HK-2 (cell line): ENCODE measurements at regions not wholly inside any gene's neighbourhood (a gene's known extent, or its start where the extent isn't known, plus 50 kb on each side); places are given as distances from the start of the nearest gene placed in this dataset.

ENCODE experiments used
- DNase-seq: peaks from one replicate; pipeline ENCODE4 v3.0.0-alpha.2; 2018; ENCODE audit not compliant: unreplicated experiment

DNA sequence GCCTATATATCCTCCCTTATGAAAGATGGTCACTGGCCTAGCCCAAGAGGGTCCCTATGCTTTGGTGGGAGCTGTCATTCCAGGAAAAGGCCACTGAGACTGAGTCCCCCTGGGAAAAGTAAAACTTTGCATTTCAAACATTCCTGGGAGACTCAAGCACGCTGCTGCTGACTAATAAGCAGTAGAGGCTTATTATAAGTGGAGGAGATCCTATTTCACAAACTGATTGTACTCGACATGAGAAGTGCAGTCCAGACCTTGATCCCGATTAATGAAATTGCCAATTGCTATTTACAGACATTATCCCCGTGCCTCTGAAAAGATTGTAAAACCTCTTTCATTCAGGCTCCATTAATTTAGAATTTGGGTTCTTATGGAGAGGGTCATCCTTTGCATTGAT lies 96.6 kb downstream of the EMP1 start:
- DNase-seq: no peak

DNA sequence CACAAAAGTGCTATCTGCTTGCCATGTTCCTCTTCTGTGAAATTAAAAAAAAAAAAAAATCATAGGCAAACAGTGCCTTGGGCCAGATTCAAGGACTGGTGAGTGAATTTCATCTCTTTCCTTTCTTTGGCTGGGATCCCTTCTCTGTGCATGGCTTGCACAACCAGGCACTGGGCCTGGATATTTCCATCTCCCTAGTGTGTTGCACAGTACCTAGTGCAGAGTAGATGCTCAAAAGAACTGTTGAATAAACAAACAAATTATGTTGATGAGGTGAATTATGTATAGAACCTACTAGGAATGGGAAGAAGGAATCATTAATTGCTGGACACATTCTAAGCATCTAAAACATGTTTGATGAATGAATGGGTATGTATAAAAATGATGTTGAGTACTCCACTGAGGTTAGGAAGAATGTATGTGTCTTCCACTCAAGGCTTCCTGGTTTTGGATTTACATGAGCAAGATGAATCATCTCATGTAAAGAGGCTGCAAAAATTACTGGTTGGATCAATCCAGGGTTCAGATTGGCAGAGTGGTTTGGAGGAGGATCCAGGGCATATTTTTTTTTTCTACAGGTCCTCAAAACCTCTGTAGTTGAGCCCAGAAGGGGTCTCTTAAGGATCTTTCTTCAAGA lies 93.2 kb downstream of the EMP1 start:
- DNase-seq: no peak

DNA sequence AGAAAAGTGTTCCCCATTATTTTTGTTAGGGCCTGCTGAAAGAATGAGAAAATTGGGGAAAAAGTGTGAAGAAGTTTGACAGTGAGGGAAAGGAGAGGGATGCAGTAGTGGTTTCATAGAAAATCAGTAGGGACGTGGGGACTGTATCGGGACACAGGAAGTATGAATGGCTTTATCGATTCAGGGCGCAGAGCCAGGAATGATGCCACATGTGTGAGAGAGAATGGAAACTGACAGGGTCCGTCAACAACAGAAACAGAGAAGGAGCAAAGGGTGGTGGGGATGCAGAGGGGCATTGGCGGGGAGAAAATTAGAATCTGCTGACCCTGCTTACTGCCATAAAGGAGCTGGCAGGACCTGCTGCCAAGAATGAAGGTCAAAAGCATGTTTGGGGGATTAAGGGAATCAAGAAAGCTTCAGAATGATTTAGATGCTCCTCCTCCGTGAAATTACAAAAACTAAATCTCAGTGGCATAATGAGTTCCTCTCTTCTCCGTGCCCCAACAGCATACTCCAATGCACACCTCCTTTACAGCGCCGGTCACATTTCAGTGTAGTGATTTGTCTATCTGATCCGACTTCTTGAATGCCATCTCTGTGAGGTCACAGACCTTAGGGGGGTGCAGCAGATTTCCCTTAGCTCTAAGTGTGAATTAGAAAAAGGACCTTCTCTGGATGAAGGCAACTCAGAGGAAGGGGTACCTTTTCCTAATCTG lies 92.6 kb downstream of the EMP1 start:
- no peak for DNase-seq

DNA sequence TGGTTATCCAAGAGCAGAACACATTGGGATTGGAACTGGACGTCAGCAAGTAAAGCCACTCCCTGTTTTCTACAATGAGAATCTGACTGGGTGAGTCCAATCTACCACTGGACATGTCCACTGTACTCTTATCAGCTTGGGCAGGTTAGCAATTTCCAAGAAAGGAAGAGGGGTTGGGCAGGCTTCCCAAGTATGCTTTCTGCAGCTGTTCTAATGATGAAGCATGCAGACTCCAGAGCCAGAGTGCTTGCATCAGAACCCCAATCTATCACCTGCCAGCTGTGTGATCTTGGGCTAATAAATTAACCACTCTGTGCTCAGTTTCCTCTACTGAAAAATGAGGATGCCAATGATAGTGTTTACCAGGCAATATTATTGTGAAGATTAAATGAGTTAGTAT lies 92.0 kb downstream of the EMP1 start:
- DNase-seq: no peak

DNA sequence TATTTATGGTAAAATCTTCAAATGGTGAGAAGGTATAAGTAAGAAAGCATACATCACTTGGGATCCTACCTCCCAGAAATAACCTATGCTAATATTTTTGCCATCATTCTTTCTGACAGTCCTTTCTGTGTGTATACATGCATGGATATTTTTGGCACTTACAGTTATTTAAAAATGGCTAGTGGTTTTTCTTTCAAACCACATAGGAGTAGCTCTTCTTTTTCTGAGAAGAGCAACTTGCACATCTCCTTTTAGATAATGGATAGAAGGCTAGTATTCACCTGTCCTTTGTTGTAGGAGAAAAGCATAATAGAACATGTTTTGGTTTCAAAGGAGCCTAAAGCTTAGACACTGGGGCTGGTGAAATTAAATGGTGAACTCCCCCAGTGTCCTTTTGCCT lies 87.3 kb downstream of the EMP1 start:
- DNase-seq: no peak

DNA sequence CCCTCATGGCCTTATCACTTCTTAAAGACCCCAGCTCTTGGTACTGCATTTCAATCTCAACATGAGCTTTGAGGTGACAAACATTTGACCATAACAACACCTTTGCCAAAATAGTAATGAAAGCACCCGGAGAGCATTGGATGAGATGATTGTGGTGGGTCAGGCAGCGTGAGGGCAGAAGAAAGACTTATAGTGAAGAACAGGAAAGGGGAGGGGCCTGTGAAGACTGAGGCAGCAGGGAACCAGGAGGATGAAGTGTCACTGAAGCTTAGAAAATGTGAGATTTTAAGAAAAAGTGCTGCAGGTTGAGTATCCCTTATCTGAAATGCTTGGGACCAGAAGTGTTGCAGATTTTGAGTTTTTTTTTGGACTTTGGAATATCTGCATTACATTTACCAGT lies 86.3 kb downstream of the EMP1 start:
- DNase-seq: no peak

DNA sequence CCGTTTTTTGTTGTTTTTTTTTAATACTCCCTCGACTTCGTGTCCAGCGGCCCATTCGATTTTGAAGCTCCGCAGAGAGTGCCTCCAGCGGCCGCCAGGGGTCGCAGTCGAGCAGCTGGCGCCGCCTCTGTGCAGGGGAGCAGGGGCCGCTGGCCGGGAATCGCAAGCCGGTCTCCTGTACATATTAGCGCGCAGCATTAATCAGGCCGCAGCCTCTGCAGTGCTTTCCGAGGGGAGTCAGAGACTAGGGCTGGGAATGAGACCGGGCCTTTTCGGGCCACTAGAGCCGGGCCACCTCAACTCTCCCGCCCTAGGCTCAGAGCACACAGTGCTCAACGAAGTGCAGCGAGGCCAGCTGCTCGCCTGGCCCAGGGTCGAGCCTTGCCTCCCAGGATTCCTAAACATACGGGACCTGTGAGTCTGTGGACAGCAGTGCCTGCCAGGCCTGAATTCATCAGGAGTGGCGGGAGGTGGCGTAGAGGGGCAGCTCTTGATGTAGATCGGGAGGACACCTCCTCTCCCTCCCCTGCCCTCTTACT lies 81.8 kb downstream of the EMP1 start:
- DNase-seq: peak; percentile 75

DNA sequence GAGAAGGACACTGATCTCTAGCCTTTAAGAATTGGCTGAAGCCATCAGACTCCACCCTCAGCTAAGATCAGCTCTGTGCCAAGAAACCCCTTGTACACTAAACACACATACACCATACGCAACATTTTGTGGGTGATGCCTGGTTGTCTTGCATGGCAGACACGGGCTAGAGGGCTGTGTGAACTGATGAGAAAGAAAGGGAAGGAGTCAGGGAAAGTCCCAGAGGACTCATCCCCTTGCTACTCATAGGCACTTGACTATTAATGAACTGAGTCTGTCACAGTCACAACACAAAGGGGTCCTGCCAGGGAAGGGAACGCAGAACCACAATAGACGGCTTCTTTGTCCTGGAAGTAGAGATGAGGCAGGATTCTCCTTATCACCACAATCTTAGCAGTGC lies 80.8 kb downstream of the EMP1 start:
- DNase-seq: peak; percentile 21

DNA sequence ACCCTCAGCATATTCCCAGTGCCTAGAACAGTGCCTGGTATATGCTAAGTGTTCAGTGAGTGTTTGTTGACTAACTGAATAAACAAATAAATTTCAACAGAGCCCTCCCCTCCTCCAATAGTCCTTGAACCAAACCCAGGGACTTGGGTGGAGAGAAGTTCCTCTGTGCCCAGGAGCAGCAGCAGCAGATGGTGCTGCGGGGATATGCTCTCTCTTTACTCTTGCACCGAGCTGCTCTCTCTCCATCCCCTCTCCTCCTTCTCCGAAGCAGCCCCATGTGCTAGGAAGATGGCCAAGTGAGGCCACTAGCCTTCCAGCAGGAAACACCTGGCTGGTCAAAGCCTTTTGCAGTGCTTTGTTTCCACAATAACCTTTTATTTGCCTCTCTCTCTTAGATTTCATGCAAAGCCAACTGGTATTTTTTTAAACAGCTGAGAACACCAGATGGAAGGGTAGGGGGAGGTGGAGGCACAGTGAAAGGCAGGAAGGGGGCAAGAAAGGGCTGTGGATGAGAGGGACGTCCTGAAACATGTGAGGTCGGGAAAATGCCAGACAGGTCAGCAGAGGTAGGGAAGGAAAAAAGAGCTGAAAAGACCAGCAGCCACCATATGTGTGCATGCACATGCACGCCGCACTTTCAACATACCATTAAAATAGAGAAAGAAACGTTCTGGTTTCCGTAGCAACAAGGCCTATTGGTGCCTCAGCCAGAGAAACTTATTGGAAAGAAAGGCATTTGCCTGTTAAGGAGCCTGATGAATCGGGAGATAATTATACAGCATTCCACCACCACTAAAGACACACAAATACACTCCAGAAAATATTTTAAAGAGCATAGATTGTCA lies 78.9 kb downstream of the EMP1 start:
- DNase-seq: no peak

DNA sequence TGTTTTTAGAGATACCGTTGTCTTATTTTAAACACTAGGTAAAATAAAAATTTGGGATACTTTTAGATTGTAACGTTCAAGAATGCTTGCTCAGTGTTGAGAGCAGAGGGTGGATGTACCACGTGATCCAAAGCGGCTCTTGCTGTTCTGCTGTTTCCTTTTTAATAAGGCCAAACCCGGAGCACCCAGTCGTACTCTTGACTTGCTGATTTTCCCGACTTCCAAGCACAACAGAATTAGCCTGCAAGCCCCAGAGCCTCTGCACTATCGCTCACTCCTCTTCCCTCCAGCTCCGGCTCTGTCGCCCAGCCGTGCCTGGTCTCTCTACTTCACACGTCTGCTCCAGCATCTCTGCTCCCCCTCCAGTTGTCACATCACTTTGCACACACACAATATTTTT lies 77.3 kb downstream of the EMP1 start:
- no peak for DNase-seq

DNA sequence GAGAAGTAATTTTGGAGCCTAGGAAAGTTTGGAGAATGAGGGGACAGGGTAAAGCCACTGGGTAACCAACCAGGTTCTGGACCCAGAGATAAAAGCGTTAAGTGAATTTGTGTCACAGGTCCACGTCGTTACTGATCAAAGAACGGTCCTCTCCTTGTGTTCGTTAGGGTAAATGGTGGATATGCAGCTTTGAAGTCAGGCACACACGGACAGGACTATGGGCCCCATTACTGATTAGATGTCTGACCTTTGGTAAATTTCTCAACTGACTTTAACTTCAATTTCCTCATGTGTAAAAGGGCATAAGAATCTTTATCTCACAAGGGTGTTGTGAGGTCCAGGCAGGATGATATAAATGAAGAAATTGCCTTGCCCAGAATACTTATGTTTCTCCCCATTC lies 76.6 kb downstream of the EMP1 start:
- DNase-seq: no peak

DNA sequence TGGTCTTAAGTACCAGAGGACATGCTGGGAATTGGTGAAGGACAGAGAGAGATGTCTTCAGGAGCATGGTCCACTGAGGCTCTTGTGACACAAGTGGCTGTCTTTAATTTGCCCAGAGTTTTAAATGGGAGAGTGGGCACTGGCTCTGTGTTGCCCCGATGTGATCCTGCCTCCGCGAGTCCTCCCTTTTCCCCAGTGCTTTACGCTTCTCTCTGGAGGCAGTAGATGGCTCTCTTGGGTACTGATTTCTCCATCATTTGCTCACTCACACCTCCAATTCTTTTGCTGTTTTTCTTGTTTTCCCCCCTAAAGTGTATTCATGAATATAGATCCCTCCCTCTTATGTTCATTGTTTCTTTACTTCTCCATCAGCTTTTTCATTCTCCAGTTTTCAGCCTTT lies 74.3 kb downstream of the EMP1 start:
- DNase-seq: no peak
